ENCODE measurements at regions not wholly inside any gene's neighbourhood (a gene's known extent, or its start where the extent isn't known, plus 50 kb on each side); places are given as distances from the start of the nearest gene placed in this dataset.

GRCh38 chr1:2864203-2864905 lies 62.9 kb upstream of the TTC34 start:
- H3K4me3 ChIP-seq (ENCODE audit: low read depth, low read length), result no peak overlapping the region
- TF ChIP-seq MYC (IDR thresholded peaks at IDR 0.05; ENCODE audit: low read depth, low read length) (no peak), POLR2A (IDR thresholded peaks at IDR 0.05; ENCODE audit: extremely low read depth, insufficient read length) (no peak), CTCF (IDR thresholded peaks at IDR 0.05; ENCODE audit: low read depth, low read length) (no peak), MAX (IDR thresholded peaks at IDR 0.05; ENCODE audit: low read depth, low read length) (no peak)
- DNase-seq (ENCODE audit: low read depth), result no peak

GRCh38 chr1:2865000-2865399 lies 63.5 kb upstream of the TTC34 start:
- no peak for TF ChIP-seq CTCF (IDR thresholded peaks at IDR 0.05; ENCODE audit: low read depth, low read length)
- H3K4me3 ChIP-seq (ENCODE audit: low read depth, low read length), result no peak overlapping the region
- DNase-seq (ENCODE audit: low read depth), result no peak

- TF ChIP-seq MYC (IDR thresholded peaks at IDR 0.05; ENCODE audit: low read depth, low read length) (no peak), MAX (IDR thresholded peaks at IDR 0.05; ENCODE audit: low read depth, low read length) (no peak), POLR2A (IDR thresholded peaks at IDR 0.05; ENCODE audit: extremely low read depth, insufficient read length) (no peak), CTCF (IDR thresholded peaks at IDR 0.05; ENCODE audit: low read depth, low read length) (no peak)
- no peak for DNase-seq (ENCODE audit: low read depth)
- no peak overlapping the region for H3K4me3 ChIP-seq (ENCODE audit: low read depth, low read length)
Measured at GRCh38 chr1:2865571-2866421, 64.3 kb upstream of the TTC34 start.

- TF ChIP-seq POLR2A (IDR thresholded peaks at IDR 0.05; ENCODE audit: extremely low read depth, insufficient read length) (no peak), MYC (IDR thresholded peaks at IDR 0.05; ENCODE audit: low read depth, low read length) (no peak), CTCF (IDR thresholded peaks at IDR 0.05; ENCODE audit: low read depth, low read length) (no peak), MAX (IDR thresholded peaks at IDR 0.05; ENCODE audit: low read depth, low read length) (no peak)
- H3K4me3 ChIP-seq (ENCODE audit: low read depth, low read length), result no peak overlapping the region
- DNase-seq (ENCODE audit: low read depth), result no peak
Measured at GRCh38 chr1:2866422-2867086, 65.1 kb upstream of the TTC34 start.

GRCh38 chr1:2867087-2867425 lies 65.6 kb upstream of the TTC34 start:
- no peak overlapping the region for H3K4me3 ChIP-seq (ENCODE audit: low read depth, low read length)
- no peak for TF ChIP-seq MAX (IDR thresholded peaks at IDR 0.05; ENCODE audit: low read depth, low read length)
- TF ChIP-seq CTCF (IDR thresholded peaks at IDR 0.05; ENCODE audit: low read depth, low read length), result no peak
- TF ChIP-seq MYC (IDR thresholded peaks at IDR 0.05; ENCODE audit: low read depth, low read length), result no peak
- no peak for TF ChIP-seq POLR2A (IDR thresholded peaks at IDR 0.05; ENCODE audit: extremely low read depth, insufficient read length)
- no peak for DNase-seq (ENCODE audit: low read depth)
